Small intestine (tissue), 7 donors: ENCODE measurements at regions not wholly inside any gene's neighbourhood (a gene's known extent, or its start where the extent isn't known, plus 50 kb on each side); places are given as distances from the start of the nearest gene placed in this dataset.

Experiments
- DNase-seq, 2 donors: peaks; one replicate each; pipeline versions ENCODE4 v3.0.0 to v3.0.0-alpha.2; 2013
- FAIRE-seq: peaks from 2 replicates; lab custom pipeline; 2012; peaks lifted over from hg19 to GRCh38; lab: Jason Lieb, UNC
- H3K27ac ChIP-seq, 3 donors: one replicate each; pipeline ENCODE4 v1.5.1; 2013; ENCODE audit warnings: low read length in 2 of 3, mild to moderate bottlenecking in 2 of 3, control low read depth in 1 of 3, inconsistent platforms in 1 of 3, low read depth in 1 of 3, moderate library complexity in 1 of 3
- H3K27me3 ChIP-seq, 3 donors: one replicate each; pipeline ENCODE4 v1.6.1; 2013; ENCODE audit warnings: low read length in 3 of 3, inconsistent platforms in 1 of 3; ENCODE audit not compliant: control insufficient read depth in 3 of 3, insufficient read depth in 3 of 3
- H3K36me3 ChIP-seq, 3 donors: one replicate each; pipeline ENCODE4 v1.6.1; 2013; ENCODE audit warnings: low read length in 3 of 3, inconsistent platforms in 1 of 3, low read depth in 1 of 3, mild to moderate bottlenecking in 1 of 3, moderate library complexity in 1 of 3; ENCODE audit not compliant: control insufficient read depth in 3 of 3, insufficient read depth in 2 of 3
- H3K4me1 ChIP-seq, 3 donors: one replicate each; pipeline ENCODE4 v1.6.1; 2013; ENCODE audit warnings: low read length in 2 of 3, inconsistent platforms in 1 of 3, low read depth in 1 of 3, mild to moderate bottlenecking in 1 of 3, moderate library complexity in 1 of 3; ENCODE audit not compliant: control insufficient read depth in 3 of 3, insufficient read depth in 2 of 3
- H3K4me3 ChIP-seq, 3 donors: one replicate each; pipeline ENCODE4 v1.5.1; 2013; ENCODE audit warnings: low read length in 3 of 3, control low read depth in 1 of 3, inconsistent platforms in 1 of 3, low read depth in 1 of 3, mild to moderate bottlenecking in 1 of 3, moderate library complexity in 1 of 3
- H3K9me3 ChIP-seq, 2 donors: one replicate each; pipeline ENCODE4 v1.6.1; 2013; ENCODE audit warnings: low read depth in 1 of 2, low read length in 1 of 2; ENCODE audit not compliant: control insufficient read depth in 2 of 2, insufficient read depth in 1 of 2
- WGBS, 3 donors: extraction: QIAGEN DNeasy Blood & Tissue Kit; methylation state at CpG; one replicate each; pipeline ENCODE4 v1.1.7; 2013; 5-methylcytosine and 5-hydroxymethylcytosine counted together
- donor health status: healthy with polysubstance abuse.
- donor health status: control.
- donor health status: control.
- donor health status: Bipolar disorder and iron deficiency.
- donor health status: healthy.

DNA sequence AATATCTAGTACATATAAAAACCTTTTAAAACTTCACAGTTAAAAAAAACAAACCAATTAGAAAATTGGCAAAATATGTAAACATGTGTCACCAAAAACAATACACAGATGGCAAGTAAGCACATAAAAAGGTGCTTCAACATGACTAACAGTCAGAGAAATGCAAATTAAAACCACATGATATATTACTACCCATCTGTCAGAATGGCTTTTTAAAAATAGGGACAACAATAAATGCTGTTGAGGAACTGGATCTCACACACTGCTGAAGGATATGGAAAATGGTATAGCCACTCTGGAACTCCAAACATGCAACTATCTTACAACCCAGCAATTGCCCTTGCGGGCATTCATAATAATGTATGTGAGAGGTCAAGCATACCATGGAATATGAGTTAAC lies 1153.6 kb downstream of the FLRT2 start:
- Histone ChIP-seq H3K27me3 (no peaks in the 10 kb centered on the region), H3K9me3 (no peaks in the 10 kb centered on the region), H3K36me3 (no peaks in the 10 kb centered on the region), H3K27ac (no peak overlapping the region), H3K4me1 (no peaks in the 10 kb centered on the region), H3K4me3 (no peak overlapping the region)
- DNase-seq: no peak
- no peak for FAIRE-seq
- WGBS, 3 donors: 90 to 96% (median 94%) methylated on average over 1 of the region's 1 CpG

DNA sequence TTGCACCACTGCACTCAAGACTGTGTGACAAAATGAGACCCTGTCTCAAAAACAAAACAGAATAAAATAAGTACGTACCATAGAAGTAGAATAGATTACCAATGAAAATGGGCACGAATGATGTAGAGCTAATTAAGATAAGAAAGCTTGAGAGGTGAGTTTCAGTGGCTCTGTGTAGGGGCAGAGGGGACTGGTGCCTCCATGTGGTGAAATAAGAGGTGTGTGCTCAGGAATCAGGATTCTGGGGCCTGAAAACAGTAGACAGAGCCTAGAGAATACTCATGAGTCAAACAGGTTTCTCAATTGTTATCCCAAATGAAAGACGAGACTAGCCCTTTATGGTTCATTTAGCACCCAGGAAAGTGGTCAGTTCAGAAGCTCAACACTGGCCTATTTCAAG lies 1145.1 kb downstream of the FLRT2 start:
- 64 to 77% (median 65%) methylated on average over 3 of the region's 3 CpGs for WGBS, 3 donors
- H3K4me3 ChIP-seq: no peak overlapping the region
- FAIRE-seq: no peak
- DNase-seq: no peak
- no peaks in the 10 kb centered on the region for H3K9me3 ChIP-seq
- H3K4me1 ChIP-seq: no peaks in the 10 kb centered on the region
- H3K27me3 ChIP-seq: no peaks in the 10 kb centered on the region
- no peaks in the 10 kb centered on the region for H3K36me3 ChIP-seq
- H3K27ac ChIP-seq: no peak overlapping the region

DNA sequence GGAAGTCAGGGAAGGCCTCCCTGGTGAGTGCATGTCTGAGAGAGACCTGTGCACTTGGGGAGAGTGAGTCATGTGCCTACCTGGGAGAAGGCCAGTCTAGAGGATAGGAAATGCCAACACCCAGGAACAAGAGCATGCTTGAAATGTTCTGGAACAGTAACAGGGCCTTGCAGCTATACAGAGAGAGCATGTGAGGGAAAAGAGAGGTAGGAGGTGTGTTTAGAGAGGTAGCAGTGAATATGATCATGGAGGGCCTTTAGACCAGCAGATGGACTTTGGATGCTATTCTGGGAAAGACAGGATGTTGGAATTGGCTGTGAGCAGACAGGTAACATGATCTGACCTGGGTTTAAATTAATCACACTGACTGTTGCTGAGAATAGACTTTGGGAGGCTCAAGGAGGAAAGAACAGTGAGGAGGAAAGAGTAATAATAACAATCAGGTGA lies 1143.6 kb downstream of the FLRT2 start:
- Histone ChIP-seq H3K9me3 (no peaks in the 10 kb centered on the region), H3K4me1 (no peaks in the 10 kb centered on the region), H3K4me3 (no peak overlapping the region), H3K27ac (no peak overlapping the region), H3K36me3 (no peaks in the 10 kb centered on the region), H3K27me3 (no peaks in the 10 kb centered on the region)
- FAIRE-seq: no peak
- peak in 1 of 2 donors; percentile 13 for DNase-seq

DNA sequence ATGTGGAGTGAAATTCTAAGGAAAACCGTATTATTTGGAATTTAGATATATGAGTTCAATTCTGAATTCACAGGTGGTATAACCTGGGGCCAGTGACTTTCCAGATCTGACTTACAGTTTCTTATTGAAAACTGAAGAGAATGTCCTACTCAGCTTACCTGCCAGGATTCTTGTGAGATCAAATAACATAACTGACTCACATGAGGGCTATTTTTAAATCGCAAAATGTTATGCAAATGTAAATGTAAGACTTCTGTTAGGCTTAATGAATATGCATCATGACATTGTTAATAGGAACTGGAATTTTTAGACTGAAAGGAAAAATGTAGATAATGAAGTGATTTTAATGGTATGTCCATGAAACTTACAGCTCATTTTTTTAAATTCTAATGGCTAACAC lies 1142.1 kb downstream of the FLRT2 start:
- WGBS, 3 donors: 85 to 90% (median 89%) methylated on average over 2 of the region's 2 CpGs
- no peak overlapping the region for H3K27ac ChIP-seq
- no peak overlapping the region for H3K4me3 ChIP-seq
- DNase-seq (no peak), FAIRE-seq (no peak)
- no peaks in the 10 kb centered on the region for H3K9me3 ChIP-seq
- no peaks in the 10 kb centered on the region for H3K36me3 ChIP-seq
- no peaks in the 10 kb centered on the region for H3K4me1 ChIP-seq
- no peaks in the 10 kb centered on the region for H3K27me3 ChIP-seq

DNA sequence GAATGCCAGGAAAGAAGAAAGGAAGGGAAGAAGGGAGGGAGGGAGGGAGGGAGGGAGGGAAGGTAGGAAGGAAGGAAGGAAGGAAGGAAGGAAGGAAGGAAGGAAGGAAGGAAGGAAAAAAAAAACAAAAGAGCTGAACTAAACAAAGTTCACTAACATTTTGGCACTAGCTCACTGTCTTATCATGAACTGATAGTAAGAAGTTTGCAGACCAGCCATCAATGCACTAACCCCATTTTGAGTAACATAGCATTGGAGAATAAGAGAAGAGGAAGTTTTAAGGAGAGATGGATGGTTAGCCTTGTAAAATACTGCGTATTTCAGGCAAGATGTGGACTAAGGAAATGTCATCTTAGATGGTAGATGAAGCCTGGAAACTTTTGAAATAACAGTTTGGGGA lies 1136.0 kb downstream of the FLRT2 start:
- no peaks in the 10 kb centered on the region for H3K9me3 ChIP-seq
- no peaks in the 10 kb centered on the region for H3K27me3 ChIP-seq
- H3K27ac ChIP-seq: no peak overlapping the region
- 75 to 91% (median 84%) methylated on average over 1 of the region's 1 CpG for WGBS, 3 donors
- H3K4me1 ChIP-seq: no peaks in the 10 kb centered on the region
- DNase-seq (no peak), FAIRE-seq (no peak)
- no peak overlapping the region for H3K4me3 ChIP-seq
- H3K36me3 ChIP-seq: no peaks in the 10 kb centered on the region

DNA sequence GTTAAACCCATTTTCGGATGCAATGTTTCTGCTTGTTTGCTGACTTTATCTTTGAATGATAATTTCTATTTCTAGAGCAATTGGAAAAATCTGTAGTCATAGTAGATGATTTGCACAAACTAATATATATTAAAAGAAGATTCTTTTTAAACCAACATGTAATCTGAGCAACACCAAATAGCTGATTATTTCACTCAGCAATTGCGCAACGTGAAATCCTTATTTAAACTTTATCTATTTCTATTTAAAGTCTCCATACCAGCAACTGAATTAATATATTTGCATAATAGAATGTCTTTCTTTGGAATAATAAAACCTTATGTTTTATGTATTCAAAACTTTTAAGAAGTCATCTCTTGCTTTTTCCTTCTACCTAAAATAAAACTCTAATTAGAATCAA lies 1132.4 kb downstream of the FLRT2 start:
- no peaks in the 10 kb centered on the region for H3K4me1 ChIP-seq
- H3K9me3 ChIP-seq: peaks cover 0 to under 1% of the 10 kb centered on the region in 2 donors
- no peak for FAIRE-seq
- 73 to 87% (median 76%) methylated on average over 3 of the region's 3 CpGs for WGBS, 3 donors
- no peaks in the 10 kb centered on the region for H3K27me3 ChIP-seq
- H3K36me3 ChIP-seq: no peaks in the 10 kb centered on the region
- no peak overlapping the region for H3K27ac ChIP-seq
- H3K4me3 ChIP-seq: no peak overlapping the region
- DNase-seq: no peak

DNA sequence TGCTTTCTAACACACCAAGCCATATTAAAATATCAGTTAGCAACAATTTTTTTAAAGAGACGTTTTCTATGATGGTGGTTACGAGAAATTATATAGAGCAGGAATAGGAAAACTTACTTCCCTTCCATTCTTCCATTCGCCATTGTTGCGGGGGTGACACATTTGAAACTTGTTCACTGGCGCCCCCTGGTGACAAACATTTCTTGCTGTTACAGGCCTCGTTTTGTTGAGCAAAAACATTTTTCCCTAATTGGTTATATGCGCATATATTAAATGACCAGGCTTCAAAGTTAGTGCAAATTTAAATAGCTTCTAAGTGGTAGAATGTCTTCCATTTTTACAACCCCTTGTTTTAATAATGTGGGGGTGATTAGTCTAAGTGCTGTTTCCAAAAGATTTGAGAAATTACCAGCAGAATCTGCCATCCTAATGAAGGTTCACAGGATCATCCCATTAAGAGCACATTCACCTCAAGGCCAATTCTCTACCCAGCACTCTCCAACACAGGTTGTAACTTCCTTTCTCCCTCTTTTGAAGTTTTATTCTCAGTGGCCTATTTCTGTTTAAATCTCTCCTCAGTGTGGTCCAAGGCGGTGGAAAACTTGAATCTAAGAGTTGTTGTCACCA lies 1124.7 kb downstream of the FLRT2 start:
- Histone ChIP-seq H3K4me3 (no peak overlapping the region), H3K36me3 (no peaks in the 10 kb centered on the region), H3K27ac (no peak overlapping the region), H3K27me3 (no peaks in the 10 kb centered on the region), H3K4me1 (no peaks in the 10 kb centered on the region), H3K9me3 (peaks cover 0 to 2% of the 10 kb centered on the region in 2 donors)
- WGBS, 3 donors: 57 to 64% (median 63%) methylated on average over 8 of the region's 8 CpGs
- no peak for FAIRE-seq
- DNase-seq: peak; percentile 0 to 10

DNA sequence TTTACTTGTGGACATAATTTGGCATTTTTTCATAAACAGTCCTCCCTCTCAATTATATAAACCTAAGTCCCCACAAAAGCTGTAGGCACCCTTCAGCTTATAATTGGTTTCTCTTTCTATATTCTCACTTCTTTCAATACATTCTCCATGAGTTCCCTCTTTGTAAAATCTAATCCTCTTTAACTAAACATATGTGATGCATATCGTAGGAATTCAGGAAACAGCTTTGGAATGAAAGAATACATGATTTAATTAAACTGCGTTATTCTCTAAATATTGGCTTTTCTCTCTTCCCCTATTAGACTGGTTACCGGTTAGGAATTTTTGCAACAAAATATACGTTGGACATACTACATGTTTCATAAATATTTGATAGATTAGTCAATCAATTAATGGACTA lies 1122.6 kb downstream of the FLRT2 start:
- Histone ChIP-seq H3K36me3 (no peaks in the 10 kb centered on the region), H3K4me1 (no peaks in the 10 kb centered on the region), H3K27me3 (no peaks in the 10 kb centered on the region), H3K27ac (no peak overlapping the region), H3K9me3 (peaks cover 0 to 2% of the 10 kb centered on the region in 2 donors), H3K4me3 (no peak overlapping the region)
- FAIRE-seq (no peak), DNase-seq (no peak)
- 80 to 81% (median 81%) methylated on average over 4 of the region's 4 CpGs for WGBS, 3 donors
